ENCODE measurements at regions not wholly inside any gene's neighbourhood (a gene's known extent, or its start where the extent isn't known, plus 50 kb on each side); places are given as distances from the start of the nearest gene placed in this dataset.

DNA sequence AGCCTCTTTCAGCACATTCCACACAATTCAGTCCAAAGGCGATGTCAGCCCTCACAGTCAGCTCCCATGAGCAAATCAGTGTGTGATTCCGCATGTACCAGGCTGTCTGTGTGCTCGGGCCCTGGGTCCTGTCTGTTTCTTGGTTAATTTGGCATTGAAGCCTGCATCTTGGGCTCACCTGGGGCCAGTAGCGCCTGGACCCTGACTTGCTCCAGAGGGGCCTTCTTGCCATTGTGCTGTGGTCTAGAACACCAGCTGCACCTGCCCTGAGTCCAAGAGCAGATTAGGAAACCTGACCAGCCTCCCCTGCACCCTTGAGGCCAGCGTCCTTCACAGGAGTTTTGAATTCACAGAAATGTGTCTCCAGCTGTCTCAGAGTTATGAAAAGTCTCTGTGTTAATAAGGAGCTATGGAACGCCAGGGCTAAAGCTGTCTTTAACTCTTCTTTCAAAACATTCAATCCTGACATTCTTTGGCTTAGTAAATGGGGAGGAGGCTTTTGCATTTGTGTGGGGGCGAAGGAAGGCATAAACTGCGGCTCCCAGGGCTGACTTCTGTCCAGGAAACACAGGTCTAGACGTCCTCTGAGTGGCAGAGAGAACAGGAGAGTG lies 102.2 kb downstream of the ARF6 start:
- Histone ChIP-seq H3K79me2 (no peaks in the 10 kb centered on the region), H2AFZ (no peak overlapping the region), H3K36me3 (replicated peaks; ENCODE audit: insufficient read depth, low read depth) (no peaks in the 10 kb centered on the region), H3K9me3 (ENCODE audit: low read depth) (no peaks in the 10 kb centered on the region), H3K27me3 (no peaks in the 10 kb centered on the region), H3K27ac (no peak overlapping the region), H4K20me1 (ENCODE audit: insufficient read depth, poor library complexity, severe bottlenecking) (no peaks in the 10 kb centered on the region), H3K4me3 (no peak overlapping the region), H3K4me1 (ENCODE audit: insufficient read depth) (peaks cover 18% of the 10 kb centered on the region), H3K9me2 (replicated peaks; ENCODE audit: insufficient read depth) (no peaks in the 10 kb centered on the region), H3K4me2 (no peak overlapping the region)
- no peak for TF ChIP-seq EZH2 (IDR thresholded peaks at IDR 0.05; ENCODE audit: borderline replicate concordance)
- no peak for TF ChIP-seq EZH2phosphoT487 (IDR thresholded peaks at IDR 0.05; ENCODE audit: low read depth, severe bottlenecking, unreplicated experiment)
- TF ChIP-seq, protein P1, sequence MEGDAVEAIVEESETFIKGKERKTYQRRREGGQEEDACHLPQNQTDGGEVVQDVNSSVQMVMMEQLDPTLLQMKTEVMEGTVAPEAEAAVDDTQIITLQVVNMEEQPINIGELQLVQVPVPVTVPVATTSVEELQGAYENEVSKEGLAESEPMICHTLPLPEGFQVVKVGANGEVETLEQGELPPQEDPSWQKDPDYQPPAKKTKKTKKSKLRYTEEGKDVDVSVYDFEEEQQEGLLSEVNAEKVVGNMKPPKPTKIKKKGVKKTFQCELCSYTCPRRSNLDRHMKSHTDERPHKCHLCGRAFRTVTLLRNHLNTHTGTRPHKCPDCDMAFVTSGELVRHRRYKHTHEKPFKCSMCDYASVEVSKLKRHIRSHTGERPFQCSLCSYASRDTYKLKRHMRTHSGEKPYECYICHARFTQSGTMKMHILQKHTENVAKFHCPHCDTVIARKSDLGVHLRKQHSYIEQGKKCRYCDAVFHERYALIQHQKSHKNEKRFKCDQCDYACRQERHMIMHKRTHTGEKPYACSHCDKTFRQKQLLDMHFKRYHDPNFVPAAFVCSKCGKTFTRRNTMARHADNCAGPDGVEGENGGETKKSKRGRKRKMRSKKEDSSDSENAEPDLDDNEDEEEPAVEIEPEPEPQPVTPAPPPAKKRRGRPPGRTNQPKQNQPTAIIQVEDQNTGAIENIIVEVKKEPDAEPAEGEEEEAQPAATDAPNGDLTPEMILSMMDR (IDR thresholded peaks at IDR 0.05; ENCODE audit: poor library complexity) = no peak
- 86% methylated on average over 9 of the region's 9 CpGs for WGBS (ENCODE audit: low lambda C conversion rate, missing lambda C conversion rate)
- no peak for DNase-seq (ENCODE audit: low spot score)

DNA sequence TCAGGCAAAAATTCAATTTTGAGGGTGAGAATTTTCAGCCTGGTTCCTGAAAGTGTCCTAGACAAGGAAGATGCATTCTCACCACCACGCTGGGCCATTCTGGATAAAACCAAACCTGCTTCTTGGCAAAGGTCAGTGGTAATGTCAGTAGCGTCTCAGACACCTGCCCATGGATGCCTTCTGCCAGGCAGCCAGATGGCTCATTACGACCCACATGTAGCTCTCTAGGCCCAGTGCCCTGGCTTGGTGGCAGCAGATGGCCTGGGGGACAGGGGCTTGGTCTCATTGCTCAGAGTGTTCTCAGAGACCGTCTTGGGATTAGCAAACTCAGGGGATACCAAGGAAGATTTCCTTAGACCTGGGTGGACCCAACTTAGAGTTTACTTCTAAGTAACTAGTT lies 105.1 kb downstream of the ARF6 start:
- Histone ChIP-seq H3K9me2 (replicated peaks; ENCODE audit: insufficient read depth) (no peaks in the 10 kb centered on the region), H2AFZ (no peak overlapping the region), H3K27ac (peak overlapping the region; percentile 98), H3K27me3 (no peaks in the 10 kb centered on the region), H3K79me2 (no peaks in the 10 kb centered on the region), H4K20me1 (ENCODE audit: insufficient read depth, poor library complexity, severe bottlenecking) (no peaks in the 10 kb centered on the region), H3K4me2 (no peak overlapping the region), H3K4me3 (no peak overlapping the region), H3K9me3 (ENCODE audit: low read depth) (no peaks in the 10 kb centered on the region), H3K36me3 (replicated peaks; ENCODE audit: insufficient read depth, low read depth) (no peaks in the 10 kb centered on the region), H3K4me1 (ENCODE audit: insufficient read depth) (peaks cover 41% of the 10 kb centered on the region)
- DNase-seq (ENCODE audit: low spot score) = no peak
- TF ChIP-seq EZH2phosphoT487 (IDR thresholded peaks at IDR 0.05; ENCODE audit: low read depth, severe bottlenecking, unreplicated experiment) = no peak
- TF ChIP-seq, protein P1 (IDR thresholded peaks at IDR 0.05; ENCODE audit: poor library complexity) = no peak
- TF ChIP-seq EZH2 (IDR thresholded peaks at IDR 0.05; ENCODE audit: borderline replicate concordance) = no peak
- WGBS (ENCODE audit: low lambda C conversion rate, missing lambda C conversion rate) = 97% methylated on average over 4 of the region's 4 CpGs

DNA sequence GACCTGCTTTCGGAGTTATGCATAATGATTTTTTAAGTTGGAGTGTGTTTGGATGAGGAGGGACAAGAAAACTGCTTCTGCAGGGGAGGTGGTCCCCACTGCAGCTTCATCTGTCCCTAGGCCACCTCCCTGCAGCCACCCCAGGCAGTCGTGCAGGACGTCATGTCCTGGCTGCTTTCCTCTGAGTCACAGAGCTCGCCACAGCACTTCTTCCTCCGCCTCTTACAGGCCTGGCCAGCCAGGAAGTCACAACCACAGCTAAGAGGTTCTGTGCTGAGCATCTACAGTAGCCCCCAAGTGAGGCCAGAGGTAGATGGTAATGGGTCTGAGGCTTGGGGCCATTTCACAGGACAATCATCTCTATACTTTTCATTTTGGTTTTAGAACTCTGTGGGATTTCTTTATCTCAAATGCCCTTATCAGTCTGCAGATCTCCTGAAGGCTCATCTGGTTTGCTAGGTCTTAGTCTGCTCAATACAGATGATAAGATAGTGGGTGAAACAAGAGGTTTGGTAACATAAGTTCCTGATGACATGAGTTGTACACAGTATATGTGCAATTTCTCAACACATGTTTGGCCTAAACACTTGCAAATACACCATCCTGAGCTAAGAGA lies 106.4 kb downstream of the ARF6 start:
- WGBS (ENCODE audit: low lambda C conversion rate, missing lambda C conversion rate) = 27% methylated on average over 5 of the region's 5 CpGs
- no peak for TF ChIP-seq EZH2phosphoT487 (IDR thresholded peaks at IDR 0.05; ENCODE audit: low read depth, severe bottlenecking, unreplicated experiment)
- TF ChIP-seq, protein P1 (IDR thresholded peaks at IDR 0.05; ENCODE audit: poor library complexity) = no peak
- TF ChIP-seq EZH2 (IDR thresholded peaks at IDR 0.05; ENCODE audit: borderline replicate concordance) = no peak
- H3K79me2 ChIP-seq = no peaks in the 10 kb centered on the region
- H3K9me3 ChIP-seq (ENCODE audit: low read depth) = no peaks in the 10 kb centered on the region
- peak overlapping the region; percentile 87 for H3K4me2 ChIP-seq
- no peak overlapping the region for H3K4me3 ChIP-seq
- peaks cover 46% of the 10 kb centered on the region for H3K4me1 ChIP-seq (ENCODE audit: insufficient read depth)
- no peaks in the 10 kb centered on the region for H4K20me1 ChIP-seq (ENCODE audit: insufficient read depth, poor library complexity, severe bottlenecking)
- H3K27ac ChIP-seq = peak overlapping the region; percentile 98
- H3K36me3 ChIP-seq (replicated peaks; ENCODE audit: insufficient read depth, low read depth) = no peaks in the 10 kb centered on the region
- no peaks in the 10 kb centered on the region for H3K9me2 ChIP-seq (replicated peaks; ENCODE audit: insufficient read depth)
- H3K27me3 ChIP-seq = no peaks in the 10 kb centered on the region
- DNase-seq (ENCODE audit: low spot score) = peak; percentile 81
- H2AFZ ChIP-seq = no peak overlapping the region
